Tibial nerve (tissue), 4 donors: ENCODE measurements at regions not wholly inside any gene's neighbourhood (a gene's known extent, or its start where the extent isn't known, plus 50 kb on each side); places are given as distances from the start of the nearest gene placed in this dataset.

Experiments used
- EP300 ChIP-seq, 2 donors: sonication (generic); formaldehyde crosslinking; IDR thresholded peaks; one replicate each; pipeline ENCODE4 v1.6.1; 2017; ENCODE audit warnings: antibody characterized with exemption in 2 of 2, mild to moderate bottlenecking in 1 of 2
- POLR2A ChIP-seq, 2 donors: fragments of 450-650 bp; IDR thresholded peaks; one replicate each; pipeline ENCODE4 v1.6.1; 2017; ENCODE audit warnings: antibody characterized with exemption in 2 of 2, mild to moderate bottlenecking in 2 of 2, moderate library complexity in 2 of 2
- TF ChIP-seq, protein P1 (sequence below), 5 experiments: fragments of 200-600 bp in 3 of 5; fragments of 450-650 bp in 2 of 5; sonication (generic) in 3 of 5; IDR thresholded peaks; one replicate each; pipeline ENCODE4 v1.5.1; 2016 to 2019; ENCODE audit warnings: antibody characterized with exemption in 5 of 5, mild to moderate bottlenecking in 3 of 5, moderate library complexity in 2 of 5

DNA sequence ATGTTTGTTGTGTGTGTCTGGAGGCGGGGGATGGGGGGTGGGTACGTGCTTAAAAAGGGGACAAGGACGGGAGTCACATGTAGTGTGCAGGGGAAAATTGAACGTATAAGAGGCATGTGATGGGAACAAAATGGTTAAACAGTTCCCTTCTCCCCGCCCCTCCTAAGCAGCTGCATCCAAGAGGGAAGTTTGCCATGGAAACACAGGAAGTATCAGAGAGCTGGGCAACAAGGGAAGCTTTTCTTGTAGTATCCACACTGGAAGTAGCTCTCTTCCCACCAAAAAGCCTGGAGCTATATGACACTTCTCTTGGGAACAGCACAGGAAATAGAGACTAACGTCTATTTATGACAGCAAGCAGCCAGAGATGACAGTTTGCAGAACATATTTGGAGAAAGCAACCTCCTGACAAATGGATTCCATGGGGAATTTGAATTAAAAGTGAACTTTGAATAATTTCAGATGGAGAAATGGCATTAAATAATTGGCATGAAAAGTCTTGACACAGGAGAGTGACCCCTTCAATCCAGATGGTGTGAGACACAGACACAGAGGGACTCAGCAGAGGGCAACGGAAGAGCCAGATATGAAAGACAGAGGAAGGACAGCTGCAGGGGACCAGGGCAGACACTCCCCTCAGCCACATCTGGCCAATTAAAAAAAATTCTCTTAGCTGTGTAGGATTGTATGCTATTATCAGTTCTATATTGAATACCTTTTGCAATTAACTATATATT lies 294.2 kb upstream of the TBL1XR1 start:
- TF ChIP-seq, protein P1, sequence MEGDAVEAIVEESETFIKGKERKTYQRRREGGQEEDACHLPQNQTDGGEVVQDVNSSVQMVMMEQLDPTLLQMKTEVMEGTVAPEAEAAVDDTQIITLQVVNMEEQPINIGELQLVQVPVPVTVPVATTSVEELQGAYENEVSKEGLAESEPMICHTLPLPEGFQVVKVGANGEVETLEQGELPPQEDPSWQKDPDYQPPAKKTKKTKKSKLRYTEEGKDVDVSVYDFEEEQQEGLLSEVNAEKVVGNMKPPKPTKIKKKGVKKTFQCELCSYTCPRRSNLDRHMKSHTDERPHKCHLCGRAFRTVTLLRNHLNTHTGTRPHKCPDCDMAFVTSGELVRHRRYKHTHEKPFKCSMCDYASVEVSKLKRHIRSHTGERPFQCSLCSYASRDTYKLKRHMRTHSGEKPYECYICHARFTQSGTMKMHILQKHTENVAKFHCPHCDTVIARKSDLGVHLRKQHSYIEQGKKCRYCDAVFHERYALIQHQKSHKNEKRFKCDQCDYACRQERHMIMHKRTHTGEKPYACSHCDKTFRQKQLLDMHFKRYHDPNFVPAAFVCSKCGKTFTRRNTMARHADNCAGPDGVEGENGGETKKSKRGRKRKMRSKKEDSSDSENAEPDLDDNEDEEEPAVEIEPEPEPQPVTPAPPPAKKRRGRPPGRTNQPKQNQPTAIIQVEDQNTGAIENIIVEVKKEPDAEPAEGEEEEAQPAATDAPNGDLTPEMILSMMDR (IDR thresholded peaks at IDR 0.05) = no peak
- peak in 1 of 2 donors; percentile 22 for TF ChIP-seq EP300 (IDR thresholded peaks at IDR 0.05)
- TF ChIP-seq POLR2A (IDR thresholded peaks at IDR 0.05) = no peak
